ENCODE measurements at regions not wholly inside any gene's neighbourhood (a gene's known extent, or its start where the extent isn't known, plus 50 kb on each side); places are given as distances from the start of the nearest gene placed in this dataset.

DNA sequence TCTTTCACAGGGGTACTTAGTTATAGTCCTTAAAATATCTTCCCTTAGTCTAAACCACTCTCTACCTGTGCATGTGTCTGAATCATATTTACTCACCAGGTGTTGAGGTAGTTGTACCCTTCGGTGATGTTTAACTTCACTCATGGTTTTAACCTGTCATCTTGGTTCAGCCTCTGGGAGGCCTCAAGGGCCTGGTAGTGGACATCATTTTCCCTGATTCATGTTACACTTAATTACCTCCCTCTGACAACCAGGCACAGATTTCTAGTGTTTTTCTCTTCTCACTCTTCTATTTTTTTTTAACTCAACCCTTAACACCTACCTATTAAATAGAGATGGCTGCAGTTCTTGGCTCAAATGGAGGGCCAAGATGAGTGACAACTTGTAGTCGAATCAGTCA lies 505.4 kb downstream of the TMEM114 start:
- Histone ChIP-seq H3K27ac (no peak overlapping the region), H3K36me3 (no peaks in the 10 kb centered on the region), H3K27me3 (no peaks in the 10 kb centered on the region), H3K4me3 (no peak overlapping the region), H3K9me3 (peaks cover 0 to 8% (median 0%) of the 10 kb centered on the region in 11 donors), H3K4me1 (no peaks in the 10 kb centered on the region)
- 73 to 78% methylated on average over 2 of the region's 2 CpGs for WGBS, 2 donors
- TF ChIP-seq, protein P1, sequence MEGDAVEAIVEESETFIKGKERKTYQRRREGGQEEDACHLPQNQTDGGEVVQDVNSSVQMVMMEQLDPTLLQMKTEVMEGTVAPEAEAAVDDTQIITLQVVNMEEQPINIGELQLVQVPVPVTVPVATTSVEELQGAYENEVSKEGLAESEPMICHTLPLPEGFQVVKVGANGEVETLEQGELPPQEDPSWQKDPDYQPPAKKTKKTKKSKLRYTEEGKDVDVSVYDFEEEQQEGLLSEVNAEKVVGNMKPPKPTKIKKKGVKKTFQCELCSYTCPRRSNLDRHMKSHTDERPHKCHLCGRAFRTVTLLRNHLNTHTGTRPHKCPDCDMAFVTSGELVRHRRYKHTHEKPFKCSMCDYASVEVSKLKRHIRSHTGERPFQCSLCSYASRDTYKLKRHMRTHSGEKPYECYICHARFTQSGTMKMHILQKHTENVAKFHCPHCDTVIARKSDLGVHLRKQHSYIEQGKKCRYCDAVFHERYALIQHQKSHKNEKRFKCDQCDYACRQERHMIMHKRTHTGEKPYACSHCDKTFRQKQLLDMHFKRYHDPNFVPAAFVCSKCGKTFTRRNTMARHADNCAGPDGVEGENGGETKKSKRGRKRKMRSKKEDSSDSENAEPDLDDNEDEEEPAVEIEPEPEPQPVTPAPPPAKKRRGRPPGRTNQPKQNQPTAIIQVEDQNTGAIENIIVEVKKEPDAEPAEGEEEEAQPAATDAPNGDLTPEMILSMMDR (IDR thresholded peaks at IDR 0.05): no peak
- no peak for DNase-seq
- intact Hi-C loops (cut with DNase I): no loop called here
- ATAC-seq: no peak

DNA sequence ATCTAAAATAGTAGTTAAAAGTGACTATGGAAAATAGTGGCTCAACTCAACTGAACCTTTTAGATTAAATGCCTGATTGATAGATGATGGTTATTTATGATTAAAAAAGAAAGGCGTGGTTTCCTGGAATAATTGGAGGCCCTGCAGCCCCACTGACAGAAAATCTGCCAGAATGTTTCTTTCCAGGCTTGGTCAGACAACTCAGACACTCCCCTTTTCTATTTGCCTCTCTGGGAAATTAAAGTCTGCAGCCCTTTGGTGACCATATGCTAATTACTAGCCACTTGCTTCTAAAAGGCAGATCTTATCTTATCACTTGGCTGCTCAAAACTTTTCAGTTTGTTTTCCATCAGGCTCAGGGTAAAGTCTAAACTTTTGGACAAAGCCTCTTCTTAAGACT lies 506.0 kb downstream of the TMEM114 start:
- H3K4me1 ChIP-seq: no peaks in the 10 kb centered on the region
- ATAC-seq (no peak), DNase-seq (no peak)
- TF ChIP-seq, protein P1 (IDR thresholded peaks at IDR 0.05): no peak
- H3K9me3 ChIP-seq: peaks cover 0 to 6% (median 0%) of the 10 kb centered on the region in 11 donors
- H3K27me3 ChIP-seq: no peaks in the 10 kb centered on the region
- 65 to 88% methylated on average over 1 of the region's 1 CpG for WGBS, 2 donors
- no peak overlapping the region for H3K27ac ChIP-seq
- intact Hi-C loops (cut with DNase I): no loop called here
- H3K36me3 ChIP-seq: no peaks in the 10 kb centered on the region
- H3K4me3 ChIP-seq: no peak overlapping the region

DNA sequence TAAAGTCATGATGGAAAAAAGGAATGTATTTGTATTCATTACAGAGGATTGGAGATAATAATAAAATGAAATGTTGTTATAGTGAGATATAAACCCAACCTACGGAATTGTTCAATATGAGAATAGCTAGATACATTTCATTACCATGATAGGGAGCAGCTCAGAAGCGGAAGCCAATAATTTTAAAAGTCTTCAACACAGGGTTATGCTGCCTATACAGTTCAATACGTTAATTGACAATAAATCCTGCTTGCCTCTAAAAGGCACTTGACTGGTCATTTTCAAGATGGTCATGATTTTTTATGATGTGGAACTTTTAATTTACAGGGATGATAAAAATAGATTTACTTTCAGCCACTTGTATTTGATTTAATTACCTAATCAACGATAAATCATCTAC lies 506.8 kb downstream of the TMEM114 start:
- H3K27me3 ChIP-seq: no peaks in the 10 kb centered on the region
- DNase-seq: no peak
- H3K9me3 ChIP-seq: peaks cover 0 to 6% (median 0%) of the 10 kb centered on the region in 11 donors
- H3K36me3 ChIP-seq: no peaks in the 10 kb centered on the region
- TF ChIP-seq, protein P1 (IDR thresholded peaks at IDR 0.05): no peak
- no peak overlapping the region for H3K27ac ChIP-seq
- 83 to 88% methylated on average over 4 of the region's 4 CpGs for WGBS, 2 donors
- no peak for ATAC-seq
- no peak overlapping the region for H3K4me3 ChIP-seq
- intact Hi-C loops (cut with DNase I): no loop called here
- no peaks in the 10 kb centered on the region for H3K4me1 ChIP-seq

DNA sequence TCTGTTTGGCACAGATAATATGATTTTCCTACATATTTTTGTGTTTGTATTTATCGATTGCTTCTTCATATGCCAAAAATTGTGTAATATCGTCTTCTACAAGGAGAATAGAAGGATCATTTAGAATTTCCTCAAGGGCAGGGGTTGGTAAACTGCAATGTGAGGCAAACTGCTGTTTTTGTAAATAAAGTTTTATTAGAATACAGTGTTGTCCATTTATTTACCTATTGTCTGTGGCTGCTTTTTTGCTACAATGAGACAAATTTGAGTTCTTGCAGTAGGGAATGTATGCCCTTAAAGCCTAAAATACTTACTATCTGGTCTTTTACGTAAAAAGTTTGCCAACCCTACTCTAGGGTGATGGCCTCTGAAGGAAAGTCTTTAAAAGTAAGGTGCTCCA lies 509.5 kb downstream of the TMEM114 start:
- Histone ChIP-seq H3K27me3 (no peaks in the 10 kb centered on the region), H3K36me3 (no peaks in the 10 kb centered on the region), H3K27ac (no peak overlapping the region), H3K4me3 (no peak overlapping the region), H3K9me3 (peaks cover 0 to 4% (median 0%) of the 10 kb centered on the region in 11 donors), H3K4me1 (no peaks in the 10 kb centered on the region)
- TF ChIP-seq, protein P1 (IDR thresholded peaks at IDR 0.05): no peak
- intact Hi-C loops (cut with DNase I): no loop called here
- ATAC-seq (no peak), DNase-seq (no peak)
- WGBS, 2 donors: 78 to 79% methylated on average over 3 of the region's 3 CpGs
